ENCODE measurements at regions not wholly inside any gene's neighbourhood (a gene's known extent, or its start where the extent isn't known, plus 50 kb on each side); places are given as distances from the start of the nearest gene placed in this dataset.
"Not testable (repeated sequence)": the region's sequence is repeated elsewhere in the genome, so short reads cannot be mapped to it uniquely, and the experiment has no call there.

GRCh38 chr3:166975796-166976195, 404.3 kb downstream of the ZBBX start:
- DNase-seq = not testable (repeated sequence)

GRCh38 chr3:166967714-166968113, 412.4 kb downstream of the ZBBX start:
- DNase-seq = not testable (repeated sequence)

- DNase-seq = no peak
These were observed 417.2 kb downstream of the ZBBX start for GRCh38 chr3:166962911-166963310.

GRCh38 chr3:166957121-166957520, 423.0 kb downstream of the ZBBX start:
- DNase-seq = no peak

GRCh38 chr3:166955201-166955939, 424.7 kb downstream of the ZBBX start:
- DNase-seq = no peak

GRCh38 chr3:166934879-166935278, 445.2 kb downstream of the ZBBX start:
- no peak for DNase-seq

GRCh38 chr3:166917437-166917836, 462.7 kb downstream of the ZBBX start:
- DNase-seq = no peak

- DNase-seq = no peak
These were observed 477.7 kb downstream of the ZBBX start for GRCh38 chr3:166902374-166902773.

- no peak for DNase-seq
These were observed 479.1 kb downstream of the ZBBX start for GRCh38 chr3:166900866-166901577.

- no peak for DNase-seq
These were observed 482.3 kb downstream of the ZBBX start for GRCh38 chr3:166897811-166898210.

GRCh38 chr3:166889241-166889640, 490.9 kb downstream of the ZBBX start:
- DNase-seq = no peak

- no peak for DNase-seq
These were observed 500.4 kb downstream of the ZBBX start for GRCh38 chr3:166879661-166880060.

GRCh38 chr3:166877971-166878370, 502.1 kb downstream of the ZBBX start:
- no peak for DNase-seq

GRCh38 chr3:166864473-166865467, 515.3 kb downstream of the ZBBX start:
- DNase-seq = no peak

- no peak for DNase-seq
These were observed 519.9 kb downstream of the ZBBX start for GRCh38 chr3:166860217-166860616.

- DNase-seq = no peak
These were observed 535.8 kb downstream of the ZBBX start for GRCh38 chr3:166844329-166844728.

- not testable (repeated sequence) for DNase-seq
These were observed 537.3 kb downstream of the ZBBX start for GRCh38 chr3:166842784-166843183.

- DNase-seq = no peak
These were observed 542.6 kb downstream of the ZBBX start for GRCh38 chr3:166837535-166837934.

GRCh38 chr3:166836836-166837235, 543.3 kb downstream of the ZBBX start:
- no peak for DNase-seq

- no peak for DNase-seq
These were observed 550.2 kb downstream of the ZBBX start for GRCh38 chr3:166829896-166830295.

- DNase-seq = no peak
These were observed 561.6 kb downstream of the ZBBX start for GRCh38 chr3:166818464-166818863.

- not testable (repeated sequence) for DNase-seq
These were observed 562.8 kb downstream of the ZBBX start for GRCh38 chr3:166817269-166817668.
